GM23338 (cell line): ENCODE measurements at regions not wholly inside any gene's neighbourhood (a gene's known extent, or its start where the extent isn't known, plus 50 kb on each side); places are given as distances from the start of the nearest gene placed in this dataset.

Source experiments
- CREB1 ChIP-seq: fragments of 250-450 bp; sonication (Bioruptor Pico); IDR thresholded peaks from 2 replicates; pipeline ENCODE4 v1.5.0; 2020; ENCODE audit warnings: low read depth, mild to moderate bottlenecking, moderate library complexity
- CTCF ChIP-seq, 2 experiments: fragments of 200-600 bp in 1 of 2; sonication (generic) in 1 of 2; conservative IDR thresholded peaks; 2 replicates each; pipeline versions ENCODE4 v1.5.1 to v1.6.1; 2016 to 2017; ENCODE audit warnings: antibody characterized with exemption in 2 of 2, low read depth in 2 of 2, mild to moderate bottlenecking in 2 of 2, moderate library complexity in 1 of 2
- EZH2 ChIP-seq: fragments of 200-600 bp; sonication (generic); IDR thresholded peaks from one replicate; pipeline ENCODE4 v1.8.0; 2017; ENCODE audit warnings: antibody characterized with exemption, mild to moderate bottlenecking, low read depth; ENCODE audit not compliant: unreplicated experiment
- EZH2phosphoT487 ChIP-seq: fragments of 200-600 bp; sonication (generic); IDR thresholded peaks from one replicate; pipeline ENCODE4 v1.8.1; 2018; ENCODE audit warnings: antibody characterized with exemption; ENCODE audit not compliant: unreplicated experiment
- POLR2AphosphoS5 ChIP-seq: IDR thresholded peaks from 2 replicates; pipeline ENCODE4 v1.6.1; 2016; ENCODE audit warnings: antibody characterized with exemption, low read depth

DNA sequence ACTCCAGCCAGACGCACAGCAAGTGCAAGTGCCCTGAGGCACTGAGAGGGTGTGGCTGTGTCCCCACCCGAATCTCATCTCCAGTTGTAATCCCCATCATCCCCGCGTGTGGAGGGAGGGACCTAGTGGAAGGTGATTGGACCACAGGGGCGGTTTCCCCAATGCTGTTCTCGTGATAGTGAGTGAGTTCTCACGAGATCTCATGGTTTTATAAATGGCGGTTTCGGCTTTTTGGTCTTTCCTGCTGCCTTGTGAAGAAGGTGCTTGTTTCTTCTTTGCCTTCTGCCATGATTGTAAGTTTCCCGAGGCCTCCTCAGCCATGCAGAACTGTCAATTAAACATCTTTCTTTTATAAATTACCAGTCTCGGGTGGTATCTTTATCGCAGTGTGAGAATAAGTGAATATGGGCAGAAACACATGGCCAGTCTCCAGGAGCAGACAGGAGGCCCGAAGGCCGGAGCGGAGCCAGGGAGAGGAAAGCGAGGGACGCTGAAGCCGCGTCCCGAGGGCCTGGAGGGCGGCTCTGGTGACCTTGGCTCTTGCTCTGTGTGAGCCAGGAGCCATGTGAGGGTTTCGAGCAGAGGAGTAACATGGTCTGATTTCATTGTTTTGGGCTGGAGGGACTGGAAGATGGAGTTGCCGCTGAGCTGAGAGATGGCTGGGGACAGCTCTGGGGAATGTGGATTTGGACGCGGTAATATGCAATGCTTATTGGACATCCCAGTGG is 76.0 kb upstream of the C1orf174 start:
- TF ChIP-seq CTCF (conservative IDR thresholded peaks at IDR 0.05; ENCODE audit: low read depth in 2 of 2) (no peak), POLR2AphosphoS5 (no peak), EZH2 (no peak), EZH2phosphoT487 (no peak), CREB1 (CRISPR knock-in tag) (no peak)
